ENCODE measurements at regions not wholly inside any gene's neighbourhood (a gene's known extent, or its start where the extent isn't known, plus 50 kb on each side); places are given as distances from the start of the nearest gene placed in this dataset.
"Not testable (repeated sequence)": the region's sequence is repeated elsewhere in the genome, so short reads cannot be mapped to it uniquely, and the experiment has no call there.

DNA sequence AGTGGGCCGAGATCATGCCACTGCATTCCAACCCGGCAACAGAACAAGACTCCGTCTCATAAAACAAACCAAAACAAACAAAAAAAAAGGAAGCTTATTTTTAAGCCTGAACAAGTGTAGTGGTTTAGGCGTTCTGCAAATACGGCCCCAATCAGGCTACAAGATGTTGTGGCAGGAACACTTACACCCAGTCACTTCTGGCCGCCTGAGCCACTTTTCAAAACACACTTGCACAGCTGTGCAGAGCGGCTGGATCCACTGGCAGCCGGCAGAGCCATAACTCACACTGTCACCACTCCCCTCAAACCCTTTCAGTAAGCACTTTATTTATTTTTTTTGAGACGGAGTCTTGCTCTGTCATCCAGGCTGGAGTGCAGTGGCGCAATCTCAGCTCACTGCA is 81.0 kb upstream of the FRG2C start:
- TF ChIP-seq, protein P1, sequence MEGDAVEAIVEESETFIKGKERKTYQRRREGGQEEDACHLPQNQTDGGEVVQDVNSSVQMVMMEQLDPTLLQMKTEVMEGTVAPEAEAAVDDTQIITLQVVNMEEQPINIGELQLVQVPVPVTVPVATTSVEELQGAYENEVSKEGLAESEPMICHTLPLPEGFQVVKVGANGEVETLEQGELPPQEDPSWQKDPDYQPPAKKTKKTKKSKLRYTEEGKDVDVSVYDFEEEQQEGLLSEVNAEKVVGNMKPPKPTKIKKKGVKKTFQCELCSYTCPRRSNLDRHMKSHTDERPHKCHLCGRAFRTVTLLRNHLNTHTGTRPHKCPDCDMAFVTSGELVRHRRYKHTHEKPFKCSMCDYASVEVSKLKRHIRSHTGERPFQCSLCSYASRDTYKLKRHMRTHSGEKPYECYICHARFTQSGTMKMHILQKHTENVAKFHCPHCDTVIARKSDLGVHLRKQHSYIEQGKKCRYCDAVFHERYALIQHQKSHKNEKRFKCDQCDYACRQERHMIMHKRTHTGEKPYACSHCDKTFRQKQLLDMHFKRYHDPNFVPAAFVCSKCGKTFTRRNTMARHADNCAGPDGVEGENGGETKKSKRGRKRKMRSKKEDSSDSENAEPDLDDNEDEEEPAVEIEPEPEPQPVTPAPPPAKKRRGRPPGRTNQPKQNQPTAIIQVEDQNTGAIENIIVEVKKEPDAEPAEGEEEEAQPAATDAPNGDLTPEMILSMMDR (IDR thresholded peaks at IDR 0.05): not testable (repeated sequence)
- TF ChIP-seq POLR2A (IDR thresholded peaks at IDR 0.05): not testable (repeated sequence)

Data from esophagus squamous epithelium (tissue), 4 donors.